NB4 (cell line): ENCODE measurements at regions not wholly inside any gene's neighbourhood (a gene's known extent, or its start where the extent isn't known, plus 50 kb on each side); places are given as distances from the start of the nearest gene placed in this dataset.

Experiments
- DNase-seq: peaks from one replicate; pipeline ENCODE4 v3.0.0; 2010; ENCODE audit warnings: low read depth
- H3K4me3 ChIP-seq: one replicate; pipeline ENCODE4 v1.5.1; 2011; ENCODE audit warnings: mild to moderate bottlenecking, low read depth, low read length, moderate library complexity
- CTCF ChIP-seq: IDR thresholded peaks from one replicate; pipeline ENCODE4 v1.5.1; 2012; ENCODE audit warnings: low read depth, low read length
- MYC ChIP-seq: IDR thresholded peaks from 2 replicates; pipeline ENCODE4 v1.6.1; 2011; ENCODE audit warnings: low read depth, low read length
- POLR2A ChIP-seq: IDR thresholded peaks from 2 replicates; pipeline ENCODE4 v1.6.1; 2011; ENCODE audit warnings: mild to moderate bottlenecking; ENCODE audit not compliant: insufficient read length; ENCODE audit errors: extremely low read depth
- TF ChIP-seq, protein P1 (sequence below): IDR thresholded peaks from 2 replicates; pipeline ENCODE4 v1.6.1; 2011; ENCODE audit warnings: low read depth, low read length

DNA sequence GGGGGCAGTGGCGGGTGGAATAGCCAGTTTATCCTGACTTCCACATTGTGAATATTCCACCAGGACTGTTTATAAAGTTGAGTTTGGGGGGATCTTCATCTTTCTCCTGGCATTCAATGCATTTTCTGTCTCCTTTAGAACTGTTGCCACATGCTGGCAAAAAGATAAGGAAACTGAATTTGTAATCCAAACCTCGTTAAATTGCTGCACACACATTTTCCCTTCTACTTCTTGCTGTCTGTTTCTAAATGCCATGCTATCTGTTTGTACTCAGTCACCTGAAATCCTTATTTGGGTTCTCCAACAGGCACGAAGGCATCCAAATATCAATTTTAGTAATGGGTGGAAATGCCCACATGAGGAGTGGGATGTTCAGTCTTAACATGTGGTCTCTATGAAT, 180.2 kb upstream of the CCN2 start:
- no peak overlapping the region for H3K4me3 ChIP-seq
- TF ChIP-seq, protein P1, sequence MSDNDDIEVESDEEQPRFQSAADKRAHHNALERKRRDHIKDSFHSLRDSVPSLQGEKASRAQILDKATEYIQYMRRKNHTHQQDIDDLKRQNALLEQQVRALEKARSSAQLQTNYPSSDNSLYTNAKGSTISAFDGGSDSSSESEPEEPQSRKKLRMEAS, result no peak
- TF ChIP-seq POLR2A (no peak), CTCF (no peak), MYC (no peak)
- no peak for DNase-seq

GRCh38 chr6:132130626-132131298, 179.6 kb upstream of the CCN2 start:
- DNase-seq, result peak; percentile 44
- H3K4me3 ChIP-seq, result no peak overlapping the region
- no peak for TF ChIP-seq POLR2A
- TF ChIP-seq MYC, result no peak
- TF ChIP-seq CTCF, result no peak
- TF ChIP-seq, protein P1, result no peak

DNA sequence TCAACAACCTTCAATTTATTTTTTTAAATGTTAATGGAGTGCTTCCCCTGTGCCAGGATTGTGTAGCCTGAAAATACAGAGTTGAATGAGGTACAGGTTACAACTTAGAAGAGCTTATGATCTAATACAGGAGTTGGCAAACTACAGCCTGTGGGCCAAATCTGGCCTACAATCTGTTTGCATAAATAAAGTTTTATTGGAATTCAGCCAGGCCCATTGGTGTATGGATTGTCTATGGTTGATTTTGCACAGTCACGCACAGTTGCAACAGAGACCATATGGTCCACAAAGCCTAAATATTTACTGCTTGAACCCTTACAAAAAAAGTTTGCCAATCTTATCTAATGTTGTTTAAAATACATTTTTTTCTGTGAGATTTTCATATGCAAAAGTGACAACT, 177.3 kb upstream of the CCN2 start:
- H3K4me3 ChIP-seq, result no peak overlapping the region
- TF ChIP-seq POLR2A (no peak), MYC (no peak), CTCF (no peak)
- TF ChIP-seq, protein P1, result no peak
- DNase-seq, result no peak

DNA sequence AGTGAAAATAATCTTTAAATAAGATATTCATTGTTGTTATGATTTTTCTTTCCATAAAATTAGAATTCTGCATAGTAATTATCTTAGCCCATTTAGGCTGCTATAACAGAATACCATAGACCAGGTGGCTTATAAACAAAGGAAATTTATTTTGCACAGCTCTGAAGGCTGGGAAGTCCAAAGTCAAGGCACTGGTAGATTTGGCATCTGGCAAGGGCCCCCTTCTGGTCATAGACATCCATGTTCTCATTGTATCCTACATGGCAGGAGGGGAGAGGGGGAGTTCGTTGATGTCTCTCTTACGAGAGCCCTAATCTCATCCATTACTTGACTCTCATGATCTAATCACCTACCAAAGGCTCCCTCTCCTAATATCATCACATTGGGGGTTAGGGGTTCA, 175.0 kb upstream of the CCN2 start:
- TF ChIP-seq, protein P1, result no peak
- TF ChIP-seq POLR2A (no peak), MYC (no peak), CTCF (no peak)
- no peak overlapping the region for H3K4me3 ChIP-seq
- no peak for DNase-seq

DNA sequence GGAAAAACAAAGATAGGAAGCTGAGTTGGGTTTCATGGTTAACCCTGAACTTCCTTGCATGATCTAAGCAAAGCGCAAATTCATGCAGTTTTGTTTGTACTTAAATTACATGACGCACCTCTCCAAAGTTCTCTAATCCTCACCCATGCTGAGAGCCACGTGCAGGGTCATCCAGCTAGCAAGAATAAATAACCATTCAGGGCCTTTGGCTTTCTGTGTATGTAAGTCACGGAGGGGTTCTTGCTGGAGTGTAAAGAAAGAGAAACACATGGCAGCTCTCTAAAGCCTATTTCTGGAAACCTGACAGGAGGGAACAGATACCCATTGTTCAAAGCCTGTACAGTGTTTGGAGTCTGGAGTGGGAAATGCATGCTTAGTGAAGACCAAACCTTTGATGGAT, 171.7 kb upstream of the CCN2 start:
- no peak for DNase-seq
- TF ChIP-seq, protein P1, result no peak
- TF ChIP-seq MYC (no peak), POLR2A (no peak), CTCF (no peak)
- H3K4me3 ChIP-seq, result no peak overlapping the region

GRCh38 chr6:132122176-132122575, 171.0 kb upstream of the CCN2 start:
- TF ChIP-seq MYC, result no peak
- TF ChIP-seq POLR2A, result no peak
- no peak for TF ChIP-seq CTCF
- TF ChIP-seq, protein P1, result no peak
- no peak for DNase-seq
- no peak overlapping the region for H3K4me3 ChIP-seq
